HCT116 (cell line): ENCODE measurements at regions not wholly inside any gene's neighbourhood (a gene's known extent, or its start where the extent isn't known, plus 50 kb on each side); places are given as distances from the start of the nearest gene placed in this dataset.

Source experiments
- ATAC-seq: fragments of 200-7000 bp; cut with Tn5 transposase; 2 replicates; pipeline ENCODE4 v1.9.1; 2020; ENCODE audit warnings: mild to moderate bottlenecking, moderate library complexity
- BruUV-seq: library from RNA; stranded (reverse); fragments of 400-500 nt; replicated peaks from 2 replicates; lab custom pipeline; 2021; lab: Mats Ljungman, UMichigan
- CTCF ChIA-PET: fragments of 300-600 bp; sonication (Branson Sonifier 250); formaldehyde crosslinking; loops from one replicate; lab custom pipeline; 2021; ENCODE audit warnings: antibody characterized with exemption; lab: Charles Lee
- POLR2A ChIA-PET: fragments of 300-600, 350-600 bp; sonication (Branson Sonifier 250); formaldehyde crosslinking; loops from one replicate; lab custom pipeline; 2021; ENCODE audit warnings: antibody characterized with exemption; lab: Charles Lee
- RAD21 ChIA-PET, 2 experiments: fragments of 300-600 bp; sonication (Branson Sonifier 250); formaldehyde crosslinking; loops; one replicate each; lab custom pipeline; 2023; ENCODE audit warnings: low total read pairs in 2 of 2; ENCODE audit not compliant: uncharacterized antibody in 2 of 2, unreplicated experiment in 2 of 2, low non-redundant PET in 1 of 2; lab: Charles Lee
- DNase-seq: peaks from one replicate; pipeline ENCODE4 v3.0.0-alpha.2; 2010; ENCODE audit warnings: low read depth, low spot score
- H2AFZ ChIP-seq: fragments of 200-600 bp; shearing (Covaris generic), sonication (generic); 2 replicates; pipeline ENCODE4 v1.6.1; 2017; ENCODE audit warnings: low read depth, mixed run types, mixed read lengths, antibody characterized with exemption, low read length; ENCODE audit not compliant: poor library complexity, severe bottlenecking
- H3K27ac ChIP-seq: 2 replicates; pipeline ENCODE4 v1.5.1; 2012; ENCODE audit warnings: low read depth, low read length
- H3K27me3 ChIP-seq: fragments of 200-600 bp; sonication (generic); 2 replicates; pipeline ENCODE4 v1.6.1; 2016; ENCODE audit warnings: mixed run types, low read length, mixed read lengths; ENCODE audit not compliant: insufficient read depth
- H3K36me3 ChIP-seq, 2 experiments: fragments of 200-500 bp in 1 of 2; fragments of 200-600 bp in 1 of 2; sonication (Bioruptor generic) in 1 of 2; sonication (generic) in 1 of 2; 2 replicates each; pipeline versions ENCODE4 v1.5.1 to v1.6.1; 2014 to 2016; ENCODE audit warnings: low read length in 2 of 2, inconsistent platforms in 1 of 2, mixed read lengths in 1 of 2, mixed run types in 1 of 2; ENCODE audit not compliant: insufficient read depth in 2 of 2, control insufficient read depth in 1 of 2
- H3K4me1 ChIP-seq, 2 experiments: fragments of 200-600 bp in 1 of 2; sonication (generic) in 1 of 2; 2 replicates each; pipeline versions ENCODE4 v1.5.1 to v1.6.1; 2012 to 2017; ENCODE audit warnings: low read length in 2 of 2, inconsistent platforms in 1 of 2, mild to moderate bottlenecking in 1 of 2, mixed read lengths in 1 of 2, mixed run types in 1 of 2, moderate library complexity in 1 of 2; ENCODE audit not compliant: insufficient read depth in 2 of 2, control insufficient read depth in 1 of 2
- H3K4me2 ChIP-seq: fragments of 200-600 bp; sonication (generic); 2 replicates; pipeline ENCODE4 v1.6.1; 2017; ENCODE audit warnings: mixed run types, low read length, mixed read lengths
- H3K4me3 ChIP-seq, 2 experiments: fragments of 200-600 bp in 1 of 2; sonication (generic) in 1 of 2; replicated peaks in 1 of 2; 2 replicates each; pipeline ENCODE4 v1.5.1; 2011 to 2016; ENCODE audit warnings: low read length in 2 of 2, control low read depth in 1 of 2, low read depth in 1 of 2, mild to moderate bottlenecking in 1 of 2, mixed read lengths in 1 of 2, mixed run types in 1 of 2
- H3K79me2 ChIP-seq: fragments of 200-600 bp; sonication (generic); 2 replicates; pipeline ENCODE4 v1.6.1; 2017; ENCODE audit warnings: mild to moderate bottlenecking, mixed run types, low read length, moderate library complexity, mixed read lengths; ENCODE audit not compliant: insufficient read depth
- H3K9ac ChIP-seq: fragments of 200-600 bp; sonication (generic); 2 replicates; pipeline ENCODE4 v1.6.1; 2016; ENCODE audit warnings: low read length, mixed read lengths
- H3K9me2 ChIP-seq: fragments of 200-600 bp; sonication (generic), shearing (Covaris generic); 2 replicates; pipeline ENCODE4 v1.6.1; 2017; ENCODE audit warnings: mixed run types, mild to moderate bottlenecking, moderate library complexity; ENCODE audit not compliant: insufficient read depth
- H3K9me3 ChIP-seq, 2 experiments: fragments of 200-500 bp in 1 of 2; fragments of 200-600 bp in 1 of 2; sonication (Bioruptor generic) in 1 of 2; sonication (generic) in 1 of 2; 2 replicates each; pipeline ENCODE4 v1.6.1; 2014 to 2017; ENCODE audit warnings: low read length in 2 of 2, mixed read lengths in 2 of 2, inconsistent platforms in 1 of 2, low read depth in 1 of 2, mild to moderate bottlenecking in 1 of 2, mixed run types in 1 of 2, moderate library complexity in 1 of 2; ENCODE audit not compliant: control insufficient read depth in 1 of 2, insufficient read depth in 1 of 2
- H4K20me1 ChIP-seq: fragments of 200-600 bp; sonication (generic), shearing (Covaris generic); 2 replicates; pipeline ENCODE4 v1.6.1; 2017; ENCODE audit warnings: mixed run types, mild to moderate bottlenecking, moderate library complexity; ENCODE audit not compliant: insufficient read depth
- CTCF ChIP-seq, 3 experiments: fragments of 200-600 bp in 1 of 3; sonication (generic) in 1 of 3; IDR thresholded peaks in 2 of 3; conservative IDR thresholded peaks in 1 of 3; 2 replicates each; pipeline ENCODE4 v1.5.1; 2012 to 2017; ENCODE audit warnings: low read depth in 2 of 3, low read length in 2 of 3, antibody characterized with exemption in 1 of 3, borderline replicate concordance in 1 of 3, control low read depth in 1 of 3, mild to moderate bottlenecking in 1 of 3, mixed read lengths in 1 of 3, mixed run types in 1 of 3, moderate library complexity in 1 of 3; ENCODE audit not compliant: insufficient read depth in 1 of 3
- EGR1 ChIP-seq: IDR thresholded peaks from 2 replicates; pipeline ENCODE4 v1.6.1; 2012; ENCODE audit warnings: low read depth
- ELF1 ChIP-seq: IDR thresholded peaks from 2 replicates; pipeline ENCODE4 v1.6.1; 2012; ENCODE audit warnings: low read depth, borderline replicate concordance
- EZH2phosphoT487 ChIP-seq: fragments of 200-600 bp; IDR thresholded peaks from 2 replicates; pipeline ENCODE4 v1.6.1; 2018; ENCODE audit warnings: antibody characterized with exemption, borderline replicate concordance
- FOSL1 ChIP-seq: IDR thresholded peaks from 2 replicates; pipeline ENCODE4 v1.6.1; 2012; ENCODE audit warnings: low read depth
- JUND ChIP-seq: IDR thresholded peaks from 2 replicates; pipeline ENCODE4 v1.6.1; 2012
- MAX ChIP-seq: IDR thresholded peaks from 2 replicates; pipeline ENCODE4 v1.6.1; 2012
- POLR2A ChIP-seq: IDR thresholded peaks from 2 replicates; pipeline ENCODE4 v1.7.0; 2011; ENCODE audit warnings: borderline replicate concordance; ENCODE audit not compliant: insufficient read depth, insufficient read length; ENCODE audit errors: extremely low read depth
- RAD21 ChIP-seq: IDR thresholded peaks from 2 replicates; pipeline ENCODE4 v1.6.1; 2012; ENCODE audit warnings: low read depth, mild to moderate bottlenecking
- SIN3A ChIP-seq: IDR thresholded peaks from 2 replicates; pipeline ENCODE4 v1.6.1; 2012; ENCODE audit warnings: low read depth
- SP1 ChIP-seq: IDR thresholded peaks from 2 replicates; pipeline ENCODE4 v1.6.1; 2012; ENCODE audit warnings: low read depth
- SRF ChIP-seq: IDR thresholded peaks from 2 replicates; pipeline ENCODE4 v1.6.1; 2012; ENCODE audit warnings: low read depth
- ZFX ChIP-seq: fragments of 450-650 bp; IDR thresholded peaks from 2 replicates; pipeline ENCODE4 v1.6.1; 2017
- ZNF274 ChIP-seq: fragments of 200-500 bp; sonication (Bioruptor generic); IDR thresholded peaks from 2 replicates; pipeline ENCODE4 v1.6.1; 2014; ENCODE audit warnings: mild to moderate bottlenecking, low read depth, low read length, inconsistent platforms
- intact Hi-C: fragments of 100-400 bp; cut with micrococcal nuclease; formaldehyde crosslinking; loops from 2 replicates; pipeline ENCODE4 v1.10.0; 2022
- TF ChIP-seq, protein P1 (sequence below): IDR thresholded peaks from 2 replicates; pipeline ENCODE4 v1.6.1; 2012
- TF ChIP-seq, protein P2 (sequence below): IDR thresholded peaks from 2 replicates; pipeline ENCODE4 v1.6.1; 2011; ENCODE audit warnings: mild to moderate bottlenecking, low read length, moderate library complexity; ENCODE audit not compliant: insufficient replicate concordance; ENCODE audit errors: extremely low read depth

DNA sequence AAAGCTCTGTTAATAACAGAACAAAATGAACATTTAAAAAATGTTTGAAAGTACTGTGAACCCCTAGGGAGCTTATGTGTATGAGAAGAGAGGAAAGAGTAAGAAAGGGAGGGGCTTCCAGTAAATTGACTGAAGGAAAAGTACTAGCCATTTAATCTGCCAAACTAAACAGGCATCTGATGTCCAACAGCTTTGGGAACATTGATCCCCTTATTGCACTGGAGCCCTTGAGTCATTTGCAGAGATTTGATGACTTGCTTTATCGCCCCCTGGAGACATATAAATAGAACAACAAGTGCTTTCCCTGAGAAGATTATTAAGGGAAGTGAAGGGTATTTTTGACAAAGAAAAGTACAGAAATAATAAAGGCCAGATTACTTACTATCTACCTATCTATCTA is 319.3 kb upstream of the NOVA1 start:
- peaks cover 0 to 34% of the 10 kb centered on the region in 2 experiments; a peak in 3 of 4 replicates for H3K9me3 ChIP-seq
- BruUV-seq, result no TSS peak
- no peak overlapping the region for H3K27ac ChIP-seq
- DNase-seq (no peak), ATAC-seq (no peak)
- intact Hi-C loops, result no loop called here
- H3K9me2 ChIP-seq, result no peaks in the 10 kb centered on the region
- H3K4me2 ChIP-seq, result no peak overlapping the region
- H3K4me1 ChIP-seq, result no peaks in the 10 kb centered on the region
- ChIA-PET RAD21 (no interaction called here), CTCF (no interaction called here), POLR2A (no interaction called here)
- no peaks in the 10 kb centered on the region for H3K36me3 ChIP-seq
- no peaks in the 10 kb centered on the region for H4K20me1 ChIP-seq
- no peaks in the 10 kb centered on the region for H3K79me2 ChIP-seq
- H3K27me3 ChIP-seq, result no peaks in the 10 kb centered on the region
- TF ChIP-seq EGR1, result no peak
- TF ChIP-seq ELF1, result no peak
- TF ChIP-seq, protein P1, sequence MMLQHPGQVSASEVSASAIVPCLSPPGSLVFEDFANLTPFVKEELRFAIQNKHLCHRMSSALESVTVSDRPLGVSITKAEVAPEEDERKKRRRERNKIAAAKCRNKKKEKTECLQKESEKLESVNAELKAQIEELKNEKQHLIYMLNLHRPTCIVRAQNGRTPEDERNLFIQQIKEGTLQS, result no peak
- no peak; a peak in 1 of 6 replicates for TF ChIP-seq CTCF (IDR thresholded peaks at IDR 0.05 in 2 of 3, conservative IDR thresholded peaks at IDR 0.05 in 1 of 3; ENCODE audit: borderline replicate concordance in 1 of 3, insufficient read depth in 1 of 3, low read depth in 2 of 3, low read length in 2 of 3)
- no peak for TF ChIP-seq SRF
- TF ChIP-seq FOSL1, result no peak
- TF ChIP-seq MAX, result no peak
- TF ChIP-seq JUND, result no peak
- TF ChIP-seq, protein P2, sequence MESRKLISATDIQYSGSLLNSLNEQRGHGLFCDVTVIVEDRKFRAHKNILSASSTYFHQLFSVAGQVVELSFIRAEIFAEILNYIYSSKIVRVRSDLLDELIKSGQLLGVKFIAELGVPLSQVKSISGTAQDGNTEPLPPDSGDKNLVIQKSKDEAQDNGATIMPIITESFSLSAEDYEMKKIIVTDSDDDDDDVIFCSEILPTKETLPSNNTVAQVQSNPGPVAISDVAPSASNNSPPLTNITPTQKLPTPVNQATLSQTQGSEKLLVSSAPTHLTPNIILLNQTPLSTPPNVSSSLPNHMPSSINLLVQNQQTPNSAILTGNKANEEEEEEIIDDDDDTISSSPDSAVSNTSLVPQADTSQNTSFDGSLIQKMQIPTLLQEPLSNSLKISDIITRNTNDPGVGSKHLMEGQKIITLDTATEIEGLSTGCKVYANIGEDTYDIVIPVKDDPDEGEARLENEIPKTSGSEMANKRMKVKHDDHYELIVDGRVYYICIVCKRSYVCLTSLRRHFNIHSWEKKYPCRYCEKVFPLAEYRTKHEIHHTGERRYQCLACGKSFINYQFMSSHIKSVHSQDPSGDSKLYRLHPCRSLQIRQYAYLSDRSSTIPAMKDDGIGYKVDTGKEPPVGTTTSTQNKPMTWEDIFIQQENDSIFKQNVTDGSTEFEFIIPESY, result no peak
- no peak for TF ChIP-seq EZH2phosphoT487
- no peak for TF ChIP-seq RAD21
- no peak for TF ChIP-seq ZNF274
- no peak for TF ChIP-seq ZFX
- TF ChIP-seq POLR2A, result no peak
- no peak for TF ChIP-seq SIN3A
- no peak for TF ChIP-seq SP1
- H3K4me3 ChIP-seq, result no peak overlapping the region
- H2AFZ ChIP-seq, result no peak overlapping the region
- H3K9ac ChIP-seq, result no peak overlapping the region
